Gastrocnemius medialis (tissue), 4 donors: ENCODE measurements at regions not wholly inside any gene's neighbourhood (a gene's known extent, or its start where the extent isn't known, plus 50 kb on each side); places are given as distances from the start of the nearest gene placed in this dataset.

Experiments used
- CTCF ChIP-seq, 5 experiments: fragments of 450-650 bp in 3 of 5; fragments of 200-600 bp in 2 of 5; sonication (generic) in 2 of 5; IDR thresholded peaks in 4 of 5; conservative IDR thresholded peaks in 1 of 5; 1 replicate in 4 of 5; 2 replicates in 1 of 5; pipeline ENCODE4 v1.5.1; 2016 to 2019; ENCODE audit warnings: antibody characterized with exemption in 5 of 5, mild to moderate bottlenecking in 3 of 5, moderate library complexity in 3 of 5
- POLR2A ChIP-seq, 2 donors: fragments of 450-650 bp; IDR thresholded peaks; one replicate each; pipeline ENCODE4 v1.6.1; 2017; ENCODE audit warnings: antibody characterized with exemption in 2 of 2, mild to moderate bottlenecking in 2 of 2, moderate library complexity in 2 of 2

GRCh38 chr7:52797801-52798200, 237.6 kb upstream of the POM121L12 start:
- TF ChIP-seq CTCF (IDR thresholded peaks at IDR 0.05 in 4 of 5, conservative IDR thresholded peaks at IDR 0.05 in 1 of 5): no peak
- TF ChIP-seq POLR2A (IDR thresholded peaks at IDR 0.05): no peak
